Prostate gland (tissue), 2 donors: ENCODE measurements at regions not wholly inside any gene's neighbourhood (a gene's known extent, or its start where the extent isn't known, plus 50 kb on each side); places are given as distances from the start of the nearest gene placed in this dataset.

Experiments
- DNase-seq: peaks from one replicate; pipeline ENCODE4 v3.0.0-alpha.2; 2019; ENCODE audit warnings: low spot score
- H3K27ac ChIP-seq, 2 donors: fragments of 200-600 bp; sonication (generic); 2 replicates each; pipeline ENCODE4 v1.5.1; 2017 to 2019
- H3K27me3 ChIP-seq: fragments of 200-600 bp; sonication (generic); replicated peaks from 2 replicates; pipeline ENCODE4 v1.5.1; 2019; ENCODE audit not compliant: insufficient read depth
- H3K36me3 ChIP-seq, 2 donors: fragments of 200-600 bp; sonication (generic); 1 replicate in 1 of 2; 2 replicates in 1 of 2; pipeline versions ENCODE4 v1.5.1 to v1.8.1; 2017 to 2019
- H3K4me1 ChIP-seq: fragments of 200-600 bp; sonication (generic); replicated peaks from 2 replicates; pipeline ENCODE4 v1.5.1; 2019
- H3K4me3 ChIP-seq, 2 donors: fragments of 200-600 bp; sonication (generic); 2 replicates each; pipeline ENCODE4 v1.5.1; 2017 to 2019
- H3K9me3 ChIP-seq: fragments of 200-600 bp; sonication (generic); 2 replicates; pipeline ENCODE4 v1.5.1; 2017
- CTCF ChIP-seq, 4 experiments: fragments of 200-600 bp in 2 of 4; fragments of 450-650 bp in 2 of 4; sonication (generic) in 2 of 4; IDR thresholded peaks; 1 replicate in 3 of 4; 2 replicates in 1 of 4; pipeline ENCODE4 v1.5.1; 2016 to 2019; ENCODE audit warnings: antibody characterized with exemption in 4 of 4, mild to moderate bottlenecking in 2 of 4, moderate library complexity in 2 of 4
- POLR2A ChIP-seq: fragments of 450-650 bp; IDR thresholded peaks from one replicate; pipeline ENCODE4 v1.6.1; 2016; ENCODE audit warnings: antibody characterized with exemption, mild to moderate bottlenecking
- POLR2AphosphoS5 ChIP-seq: sonication (generic); formaldehyde crosslinking; IDR thresholded peaks from one replicate; pipeline ENCODE4 v1.6.1; 2017; ENCODE audit warnings: antibody characterized with exemption
- WGBS: methylation state at CpG from one replicate; pipeline ENCODE4 v1.1.5; 2018; 5-methylcytosine and 5-hydroxymethylcytosine counted together
- intact Hi-C: fragments of 100-400 bp; cut with DNase I; formaldehyde crosslinking; loops from one replicate; pipeline ENCODE4 v1.14.2; 2022

- WGBS: 75% methylated on average over 3 of the region's 3 CpGs
- no peak for DNase-seq
- Histone ChIP-seq H3K27me3 (no peaks in the 10 kb centered on the region), H3K4me3 (no peak overlapping the region), H3K9me3 (no peaks in the 10 kb centered on the region), H3K4me1 (no peaks in the 10 kb centered on the region), H3K27ac (no peak overlapping the region), H3K36me3 (no peaks in the 10 kb centered on the region)
- intact Hi-C loops: no loop called here
- no peak for TF ChIP-seq CTCF (IDR thresholded peaks at IDR 0.05)
- no peak for TF ChIP-seq POLR2A
- TF ChIP-seq POLR2AphosphoS5: no peak
Observed at GRCh38 chr1:25113086-25113485, 119.2 kb downstream of the SYF2 start.

- Histone ChIP-seq H3K4me1 (no peaks in the 10 kb centered on the region), H3K27ac (no peak overlapping the region), H3K36me3 (no peaks in the 10 kb centered on the region), H3K4me3 (no peak overlapping the region), H3K27me3 (no peaks in the 10 kb centered on the region), H3K9me3 (no peaks in the 10 kb centered on the region)
- TF ChIP-seq CTCF (IDR thresholded peaks at IDR 0.05) (no peak), POLR2A (no peak), POLR2AphosphoS5 (no peak)
- no peak for DNase-seq
- WGBS: 84% methylated on average over 6 of the region's 6 CpGs
- intact Hi-C loops: no loop called here
Observed at GRCh38 chr1:25112400-25112799, 119.9 kb downstream of the SYF2 start.

- DNase-seq: no peak
- H3K27me3 ChIP-seq: peaks cover 4% of the 10 kb centered on the region
- H3K4me1 ChIP-seq: no peaks in the 10 kb centered on the region
- no peak overlapping the region for H3K27ac ChIP-seq
- H3K36me3 ChIP-seq: no peaks in the 10 kb centered on the region
- H3K4me3 ChIP-seq: no peak overlapping the region
- intact Hi-C loops: no loop called here
- H3K9me3 ChIP-seq: no peaks in the 10 kb centered on the region
- TF ChIP-seq POLR2A: no peak
- no peak for TF ChIP-seq CTCF (IDR thresholded peaks at IDR 0.05)
- TF ChIP-seq POLR2AphosphoS5: no peak
- WGBS: 36% methylated on average over 7 of the region's 7 CpGs
Observed at GRCh38 chr1:25111706-25112105, 120.6 kb downstream of the SYF2 start.

DNA sequence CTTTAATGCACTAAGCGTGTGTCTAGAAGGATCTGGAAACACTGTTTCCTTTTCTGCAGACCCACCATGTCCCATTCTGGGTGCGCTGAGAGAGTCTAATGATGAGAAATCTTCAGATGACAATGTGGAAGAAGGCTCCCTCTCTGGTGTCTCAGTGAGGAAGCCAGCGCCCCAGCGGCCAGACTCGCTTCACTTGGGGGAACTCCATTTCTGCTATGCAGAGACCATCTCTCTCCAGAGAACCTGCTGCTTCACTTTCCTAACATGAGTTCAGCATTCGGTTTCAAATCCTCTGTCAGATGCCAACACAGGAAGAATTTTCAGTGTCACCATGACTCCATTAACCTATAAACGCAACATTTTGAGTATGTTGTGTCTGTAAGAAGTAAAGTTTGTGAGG lies 121.8 kb downstream of the SYF2 start:
- no peaks in the 10 kb centered on the region for H3K4me1 ChIP-seq
- no peak overlapping the region for H3K27ac ChIP-seq
- H3K27me3 ChIP-seq: peaks cover 4% of the 10 kb centered on the region
- intact Hi-C loops: no loop called here
- TF ChIP-seq POLR2A (no peak), POLR2AphosphoS5 (no peak), CTCF (IDR thresholded peaks at IDR 0.05) (no peak)
- H3K9me3 ChIP-seq: no peaks in the 10 kb centered on the region
- no peak for DNase-seq
- WGBS: 87% methylated on average over 7 of the region's 7 CpGs
- H3K4me3 ChIP-seq: no peak overlapping the region
- H3K36me3 ChIP-seq: no peaks in the 10 kb centered on the region

DNA sequence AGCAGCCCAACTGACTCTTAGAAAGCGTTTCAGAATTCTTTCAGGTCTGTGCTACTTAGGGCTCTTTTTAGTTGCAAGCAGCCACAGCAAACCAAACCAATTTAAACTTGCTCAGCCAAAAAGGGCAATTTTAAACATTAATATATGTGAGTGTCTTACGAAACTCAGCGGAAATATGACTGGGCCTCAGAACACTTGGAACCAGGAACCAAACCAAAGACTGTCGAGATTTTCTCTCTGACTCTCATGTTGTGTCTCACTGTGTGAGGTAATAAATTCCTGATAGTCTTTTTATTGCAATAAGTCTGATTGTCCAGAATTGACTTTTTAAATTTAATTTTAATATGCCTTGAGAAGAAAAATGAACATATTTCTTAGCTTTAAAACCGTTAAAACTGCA lies 122.3 kb downstream of the SYF2 start:
- DNase-seq: no peak
- Histone ChIP-seq H3K9me3 (no peaks in the 10 kb centered on the region), H3K4me3 (no peak overlapping the region), H3K27me3 (peaks cover 4% of the 10 kb centered on the region), H3K4me1 (no peaks in the 10 kb centered on the region), H3K36me3 (no peaks in the 10 kb centered on the region), H3K27ac (no peak overlapping the region)
- WGBS: 92% methylated on average over 5 of the region's 5 CpGs
- no peak for TF ChIP-seq POLR2A
- no peak for TF ChIP-seq POLR2AphosphoS5
- no peak for TF ChIP-seq CTCF (IDR thresholded peaks at IDR 0.05)
- intact Hi-C loops: no loop called here
